Head of caudate nucleus (tissue), 42 donors: ENCODE measurements at regions not wholly inside any gene's neighbourhood (a gene's known extent, or its start where the extent isn't known, plus 50 kb on each side); places are given as distances from the start of the nearest gene placed in this dataset.

Experiments
- DNase-seq, 42 donors: peaks; one replicate each; pipeline versions ENCODE4 v3.0.0 to v3.0.0-alpha.2; 2020 to 2021; ENCODE audit warnings: mixed read lengths in 7 of 42
- intact Hi-C: fragments of 100-400 bp; cut with DNase I; formaldehyde crosslinking; loops from one replicate; pipeline ENCODE4 v1.15.0; 2022

DNA sequence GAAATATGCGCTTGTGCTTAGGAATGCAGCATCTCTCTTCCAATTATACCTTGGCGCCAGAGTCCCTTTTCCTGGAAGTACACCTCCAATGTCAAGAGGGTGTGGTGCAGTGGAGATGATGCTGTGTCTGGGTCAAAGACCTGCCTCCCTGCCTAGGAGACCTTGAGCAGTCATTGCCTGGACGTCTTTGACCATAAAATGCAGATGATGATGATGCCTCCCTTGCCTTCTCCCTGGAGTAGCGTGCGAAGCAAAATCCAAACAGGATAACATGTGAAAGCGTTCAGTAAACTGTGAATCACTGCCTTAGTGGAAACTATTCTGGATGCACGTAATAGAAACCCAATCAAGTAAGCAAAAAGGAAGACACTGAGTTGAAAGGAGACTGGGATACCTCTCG is 97.4 kb upstream of the ARMC2 start:
- DNase-seq: peak in 1 of 42 donors; percentile 14
- intact Hi-C loops: no loop called here

GRCh38 chr6:108751282-108751681 is 96.9 kb upstream of the ARMC2 start:
- no peak for DNase-seq
- intact Hi-C loops: no loop called here

DNA sequence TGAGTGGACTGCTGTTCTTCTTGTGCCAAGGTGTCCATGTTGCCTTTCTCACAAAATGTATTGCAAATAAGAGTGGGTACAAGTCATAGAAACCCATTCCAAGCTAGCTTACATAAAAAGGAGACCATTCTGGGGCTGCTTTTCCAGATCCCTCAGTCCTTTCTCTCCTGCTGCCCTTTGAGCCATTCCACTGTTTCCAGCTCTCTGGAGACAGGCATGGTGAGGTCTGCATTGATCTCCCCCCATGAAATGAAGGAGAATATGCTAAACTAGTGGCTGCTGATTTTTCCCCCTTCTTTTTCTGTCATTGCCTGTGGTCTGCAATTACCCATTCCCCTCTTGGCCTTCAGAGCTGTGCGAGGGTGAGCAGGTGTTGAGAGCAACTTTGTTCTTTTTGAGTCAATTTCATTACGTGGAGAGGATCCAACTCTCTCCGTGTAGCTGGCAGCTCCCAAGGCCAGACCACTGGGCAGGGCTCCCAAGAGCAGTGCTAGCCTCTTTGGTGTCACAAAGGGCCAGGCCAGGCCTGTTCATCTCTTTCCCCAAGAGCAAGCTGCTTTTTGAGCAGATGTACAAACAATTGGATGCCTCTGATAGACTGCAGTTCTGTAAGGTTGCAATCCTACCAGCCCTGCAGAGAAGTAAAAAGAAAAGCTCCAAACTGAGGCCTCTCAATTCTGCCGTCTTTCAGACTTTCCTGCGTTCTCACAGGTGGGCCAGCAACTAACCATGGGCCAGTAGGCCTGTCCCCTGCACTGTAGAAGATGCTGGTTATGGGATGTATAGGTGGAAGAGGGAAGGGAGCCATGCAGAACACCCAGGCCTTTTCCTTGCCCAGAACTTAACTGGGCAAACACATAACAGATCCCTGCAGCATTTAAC is 96.1 kb upstream of the ARMC2 start:
- intact Hi-C loops: no loop called here
- DNase-seq: peak in 18 of 42 donors; percentile 8 to 54 (median 24)

GRCh38 chr6:108752733-108753590 is 95.3 kb upstream of the ARMC2 start:
- intact Hi-C loops: no loop called here
- DNase-seq: no peak

DNA sequence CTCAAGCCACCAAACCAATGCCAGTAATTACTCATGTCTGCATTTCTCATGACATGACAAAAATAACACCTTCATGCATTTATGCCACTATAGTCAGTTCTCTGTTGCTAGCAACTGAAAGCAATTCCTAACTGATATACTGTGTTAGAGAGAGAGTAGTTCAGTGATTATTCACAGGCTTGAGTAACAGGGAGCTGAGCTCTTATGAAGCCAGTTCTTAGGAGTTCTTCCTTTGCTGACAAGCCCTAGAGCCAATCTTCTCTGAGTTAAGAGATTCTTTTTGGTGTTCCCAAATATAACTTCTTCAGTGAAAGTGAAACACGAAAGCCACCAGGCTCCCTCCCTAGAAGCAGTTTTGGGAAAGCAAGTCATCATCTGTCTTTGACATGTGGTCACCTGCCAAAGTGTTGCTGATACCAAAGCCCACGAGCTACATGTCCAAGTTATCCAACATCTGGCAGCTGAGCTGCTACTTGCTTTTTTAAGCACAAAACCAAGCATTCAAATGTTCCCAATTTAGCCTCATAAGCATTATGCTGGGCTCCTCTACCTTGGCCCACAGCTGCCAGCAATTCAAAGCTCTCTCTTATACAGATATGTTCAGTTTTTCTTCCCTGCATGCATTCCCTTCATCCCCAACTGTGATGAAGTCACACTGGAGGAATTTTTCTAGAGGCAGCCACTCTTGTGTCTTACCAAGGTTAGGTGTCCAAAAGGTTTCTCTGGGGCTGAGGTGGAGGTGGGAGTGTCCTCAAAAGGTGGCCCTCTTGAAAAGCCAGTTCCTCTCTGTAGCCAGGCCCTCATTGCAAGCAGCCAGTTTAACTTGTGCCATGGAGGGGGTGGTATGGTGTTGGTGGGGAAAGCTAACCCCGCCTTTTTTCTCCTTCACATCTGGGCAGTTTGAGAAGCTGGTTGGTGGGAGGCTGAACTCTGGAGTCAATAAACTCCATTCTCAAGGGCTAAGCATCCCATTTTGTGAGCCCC is 92.7 kb upstream of the ARMC2 start:
- intact Hi-C loops: no loop called here

GRCh38 chr6:108757357-108757756 is 90.9 kb upstream of the ARMC2 start:
- intact Hi-C loops: no loop called here
- DNase-seq: no peak

More for the DNA sequence above, 92.7 kb upstream of the ARMC2 start:
- DNase-seq: no peak

DNA sequence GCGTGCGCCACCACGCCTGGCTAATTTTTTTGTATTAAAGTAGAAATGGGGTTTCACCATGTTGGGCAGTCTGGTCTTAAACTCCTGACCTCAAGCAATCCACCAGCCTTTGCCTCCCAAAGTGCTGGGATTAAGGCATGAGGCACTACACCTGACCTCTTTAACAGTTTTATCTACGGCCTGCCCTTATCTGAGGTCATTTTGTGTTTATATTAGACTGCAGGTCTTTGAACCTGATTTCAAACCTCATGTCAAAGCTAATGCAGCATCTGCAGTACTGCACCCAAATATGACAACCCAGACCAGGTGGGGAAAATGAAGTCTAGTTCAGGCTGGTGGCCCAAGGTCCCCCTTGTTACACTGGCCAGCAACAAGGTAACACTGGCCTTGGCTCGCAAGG is 89.3 kb upstream of the ARMC2 start:
- no peak for DNase-seq
- intact Hi-C loops: no loop called here

DNA sequence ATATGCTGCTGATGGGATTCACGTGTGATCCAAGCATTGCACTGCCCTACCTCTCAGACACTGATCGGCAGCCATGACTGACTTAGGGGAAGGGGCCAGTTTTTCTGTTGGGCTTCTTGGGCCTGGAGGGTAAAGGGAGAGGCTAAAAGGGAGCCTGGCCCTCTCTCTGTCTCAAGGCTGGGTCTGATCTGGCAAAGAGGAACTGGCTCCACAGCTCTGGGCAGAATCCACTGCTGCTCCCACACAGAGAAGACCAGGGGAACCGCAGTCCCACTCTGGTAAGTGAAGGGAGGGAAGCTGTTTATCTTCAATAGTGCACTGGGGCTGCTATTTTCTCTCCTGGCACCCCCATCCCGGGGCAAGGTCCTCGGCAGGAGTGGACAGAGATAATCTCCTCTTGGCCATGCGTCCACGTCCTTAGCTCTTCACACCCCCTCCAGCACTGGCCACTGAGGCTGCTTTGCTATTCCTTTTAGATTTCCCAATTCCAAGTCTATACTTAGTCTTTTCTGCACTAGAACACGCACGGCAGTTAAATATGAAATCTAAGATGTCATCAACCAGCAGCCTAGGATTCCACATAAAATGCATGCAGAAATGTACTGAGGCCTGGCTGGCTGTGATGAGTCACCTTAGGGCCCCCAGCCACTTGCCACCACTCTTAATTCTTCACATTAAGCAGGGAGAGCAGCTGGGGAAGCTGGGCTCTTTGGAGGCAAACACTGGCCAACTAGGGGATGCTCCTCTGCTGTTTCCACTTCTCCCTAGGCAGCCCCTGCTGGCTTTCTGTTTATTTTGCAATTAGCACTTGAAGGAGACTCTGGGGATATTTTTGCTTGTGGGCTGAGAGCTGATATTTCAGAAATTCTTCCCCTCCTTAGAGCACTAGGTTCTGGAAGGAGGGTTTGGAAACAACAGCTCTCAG is 87.8 kb upstream of the ARMC2 start:
- intact Hi-C loops: no loop called here
- DNase-seq: peak in 1 of 42 donors; percentile 35

GRCh38 chr6:108762394-108762793 is 85.8 kb upstream of the ARMC2 start:
- peak in 2 of 42 donors; percentile 8 to 12 for DNase-seq
- intact Hi-C loops: no loop called here

- intact Hi-C loops: no loop called here
- DNase-seq: peak in 1 of 42 donors; percentile 6
Observed at GRCh38 chr6:108763931-108764579, 84.2 kb upstream of the ARMC2 start.

GRCh38 chr6:108764580-108764950 is 83.7 kb upstream of the ARMC2 start:
- intact Hi-C loops: no loop called here
- DNase-seq: peak in 11 of 42 donors; percentile 10 to 65 (median 38)

DNA sequence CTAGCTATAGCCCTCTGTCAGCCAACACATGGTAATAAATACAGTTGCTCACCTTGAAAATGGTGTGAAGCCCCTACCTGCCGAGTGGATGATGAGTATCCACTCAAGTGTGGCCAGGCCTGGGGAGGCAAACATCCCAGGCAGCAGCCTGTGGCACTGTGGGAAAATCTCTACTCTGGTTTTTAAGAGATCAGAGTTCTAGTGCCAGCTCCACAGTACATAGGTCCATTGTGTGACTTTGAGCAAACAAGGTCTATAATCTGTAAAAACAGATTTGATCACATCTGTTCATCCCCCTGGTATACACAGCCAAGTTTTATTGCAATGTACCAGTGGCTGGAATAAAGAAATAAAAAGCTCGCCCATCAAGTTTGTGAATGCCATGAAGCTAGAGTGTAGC is 82.7 kb upstream of the ARMC2 start:
- intact Hi-C loops: no loop called here
- peak in 1 of 42 donors; percentile 18 for DNase-seq

GRCh38 chr6:108766419-108766818 is 81.8 kb upstream of the ARMC2 start:
- peak in 2 of 42 donors; percentile 19 to 27 for DNase-seq
- intact Hi-C loops: no loop called here

DNA sequence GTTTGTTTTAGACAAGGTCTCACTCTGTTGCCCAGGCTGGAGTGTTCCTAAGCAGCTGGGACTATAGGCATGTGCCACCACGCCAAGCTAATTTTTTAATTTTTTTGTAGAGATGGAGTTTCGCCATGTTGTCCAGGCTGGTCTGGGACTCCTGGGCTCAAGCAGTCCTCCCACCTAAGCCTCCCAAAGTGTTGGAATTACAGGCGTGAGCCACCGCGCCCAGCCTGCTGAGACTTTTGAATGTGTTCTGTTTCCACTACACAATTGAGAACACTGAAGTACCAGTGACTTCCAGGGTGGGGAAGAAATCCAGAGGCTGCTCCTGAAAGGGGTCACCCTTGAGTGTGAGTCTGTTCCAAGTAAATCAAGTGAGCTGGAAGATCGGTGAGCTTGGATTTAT is 81.3 kb upstream of the ARMC2 start:
- intact Hi-C loops: no loop called here
- DNase-seq: peak in 1 of 42 donors; percentile 22

GRCh38 chr6:108767418-108768165 is 80.6 kb upstream of the ARMC2 start:
- peak in 1 of 42 donors; percentile 35 for DNase-seq
- intact Hi-C loops: no loop called here

DNA sequence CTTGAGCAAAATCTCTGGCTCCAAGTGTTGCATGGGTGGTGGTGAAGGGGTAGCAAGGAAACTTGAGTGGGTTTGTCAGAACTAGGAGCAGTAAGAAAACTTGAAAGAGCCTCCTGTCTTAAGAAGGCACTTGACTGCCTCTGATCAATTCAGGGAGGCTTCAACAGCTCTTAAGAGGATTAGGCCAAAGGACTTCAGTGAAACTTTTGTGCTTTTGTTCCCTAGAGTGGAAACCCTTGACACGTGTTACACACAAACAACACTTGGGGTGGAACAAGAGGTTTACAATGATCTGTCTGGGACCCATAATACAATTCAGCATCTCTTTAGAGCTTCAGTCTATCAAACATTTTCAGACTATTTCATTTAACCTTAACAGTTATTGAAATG is 80.1 kb upstream of the ARMC2 start:
- DNase-seq: no peak
- intact Hi-C loops: no loop called here
